Daoy (cell line): ENCODE measurements at regions not wholly inside any gene's neighbourhood (a gene's known extent, or its start where the extent isn't known, plus 50 kb on each side); places are given as distances from the start of the nearest gene placed in this dataset.
"Not testable (repeated sequence)": the region's sequence is repeated elsewhere in the genome, so short reads cannot be mapped to it uniquely, and the experiment has no call there.

ENCODE experiments used
- DNase-seq: peaks from one replicate; pipeline ENCODE4 v3.0.0-alpha.2; 2015; ENCODE audit warnings: low read depth

DNA sequence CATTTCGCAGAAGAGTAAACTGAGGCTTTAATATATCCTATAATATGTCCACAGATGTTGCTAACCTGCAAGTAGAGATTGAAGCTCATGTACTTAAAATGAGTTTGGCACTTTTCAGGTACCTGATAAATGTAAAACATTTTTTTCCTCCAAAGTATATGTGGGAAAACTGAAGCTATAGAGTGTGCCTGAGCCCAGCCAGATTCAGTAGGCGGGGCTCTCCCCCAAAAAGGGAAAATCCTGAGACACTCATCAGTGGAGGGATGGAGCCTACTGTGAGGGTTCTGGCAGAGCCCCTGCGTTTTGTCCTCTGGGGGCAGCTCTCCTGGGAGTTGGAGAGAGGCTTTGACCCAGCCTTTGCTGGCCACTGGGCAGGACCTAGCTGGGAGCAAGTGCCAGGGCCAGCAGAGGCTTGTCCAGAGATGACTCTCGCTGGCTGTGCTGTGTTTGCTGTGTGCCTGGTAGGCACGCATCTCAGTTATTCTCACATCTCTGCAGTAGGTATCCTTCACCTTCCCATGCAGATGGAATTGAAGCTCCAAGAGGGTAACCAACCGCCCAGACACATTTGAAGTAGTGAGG lies 81.1 kb upstream of the SPRY4 start:
- DNase-seq, result no peak

GRCh38 chr5:142405023-142405422 lies 80.2 kb upstream of the SPRY4 start:
- DNase-seq, result no peak

DNA sequence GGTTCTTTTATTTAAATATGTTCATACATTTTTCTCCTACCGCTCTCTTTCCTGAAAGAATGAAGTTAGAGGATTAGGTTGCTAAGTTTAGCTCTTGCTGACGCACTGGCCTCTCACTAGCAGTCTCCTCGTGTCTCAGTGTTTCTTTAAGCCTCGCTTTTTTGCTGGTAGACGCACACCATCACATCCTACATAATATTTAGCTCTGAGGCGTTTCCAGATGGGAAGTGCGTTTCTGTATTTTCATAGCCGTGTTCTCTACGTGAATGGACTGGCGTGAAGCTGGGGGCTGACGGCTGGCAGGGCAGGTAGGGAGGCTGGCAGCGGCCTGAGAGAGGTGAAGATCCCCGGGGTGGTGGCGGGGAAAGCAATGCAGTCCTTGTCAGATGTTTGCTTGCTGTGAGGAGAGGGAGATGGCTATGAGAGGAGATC lies 79.2 kb upstream of the SPRY4 start:
- DNase-seq, result no peak

- DNase-seq, result no peak
Observed at GRCh38 chr5:142403583-142403982, 78.8 kb upstream of the SPRY4 start.

DNA sequence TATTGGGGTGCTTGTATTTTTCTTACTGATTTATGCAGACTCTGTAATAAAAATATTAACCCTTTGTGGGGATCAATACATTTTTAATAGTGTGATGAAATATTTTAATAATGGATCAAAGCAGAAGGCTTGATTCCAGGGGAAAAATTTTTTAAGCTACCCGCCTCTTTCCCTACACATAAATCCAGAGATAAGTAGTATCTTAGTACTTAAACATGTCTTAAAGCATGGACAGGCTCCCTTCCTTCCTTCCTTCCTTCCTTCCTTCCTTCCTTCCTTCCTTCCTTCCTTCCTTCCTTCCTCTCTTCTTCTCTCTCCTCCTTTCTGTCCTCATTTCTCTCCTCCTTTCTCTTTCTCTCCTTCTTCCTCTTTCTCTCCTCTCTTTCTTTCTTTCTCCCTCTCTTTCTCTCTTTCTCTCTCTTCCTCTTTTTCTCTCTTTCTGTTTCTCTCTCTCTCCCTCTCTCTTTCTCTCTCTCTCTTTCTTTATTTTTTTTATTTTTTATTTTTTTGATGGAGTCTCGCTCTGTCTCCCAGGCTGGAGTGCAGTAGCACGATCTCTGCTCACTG lies 78.0 kb upstream of the SPRY4 start:
- no peak for DNase-seq

DNA sequence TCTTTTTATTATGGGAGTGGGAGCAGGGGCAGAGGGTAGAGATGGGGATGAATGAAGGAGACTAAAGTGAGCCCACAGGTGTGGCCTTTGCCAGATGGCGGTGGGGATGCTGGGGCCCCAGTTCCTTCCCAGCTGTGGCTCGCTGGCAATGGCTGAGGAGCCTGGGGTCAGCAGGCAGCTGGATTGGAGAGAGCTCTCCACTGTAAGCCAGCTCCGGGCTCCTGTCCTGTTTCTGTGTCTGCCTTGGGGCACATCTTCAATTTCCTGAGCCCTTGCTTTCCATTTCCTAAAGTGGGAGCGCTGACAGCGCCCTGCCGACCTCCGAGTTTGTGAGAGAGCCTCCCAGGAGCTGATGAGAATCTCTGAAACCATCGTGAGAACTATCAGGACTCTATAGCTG lies 75.6 kb upstream of the SPRY4 start:
- DNase-seq, result no peak

- DNase-seq, result no peak
Observed at GRCh38 chr5:142399891-142400290, 75.1 kb upstream of the SPRY4 start.

DNA sequence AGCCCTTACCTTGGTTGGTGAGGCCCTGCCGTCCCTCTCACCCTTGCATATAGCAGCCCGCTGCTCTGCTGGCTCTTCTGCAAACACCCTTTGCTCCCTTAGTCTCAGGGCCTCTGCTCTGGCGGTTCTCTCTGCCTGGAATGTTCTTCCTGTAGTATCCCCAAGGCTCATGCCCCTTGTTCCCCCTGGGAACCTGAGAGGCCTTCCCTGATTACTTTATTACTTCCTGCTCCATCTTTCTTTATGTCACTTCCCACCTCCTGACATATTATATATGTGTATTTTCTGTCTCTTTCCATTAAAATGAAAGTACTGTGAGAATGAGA lies 73.9 kb upstream of the SPRY4 start:
- DNase-seq, result no peak

- not testable (repeated sequence) for DNase-seq
Observed at GRCh38 chr5:142398011-142398729, 73.3 kb upstream of the SPRY4 start.

DNA sequence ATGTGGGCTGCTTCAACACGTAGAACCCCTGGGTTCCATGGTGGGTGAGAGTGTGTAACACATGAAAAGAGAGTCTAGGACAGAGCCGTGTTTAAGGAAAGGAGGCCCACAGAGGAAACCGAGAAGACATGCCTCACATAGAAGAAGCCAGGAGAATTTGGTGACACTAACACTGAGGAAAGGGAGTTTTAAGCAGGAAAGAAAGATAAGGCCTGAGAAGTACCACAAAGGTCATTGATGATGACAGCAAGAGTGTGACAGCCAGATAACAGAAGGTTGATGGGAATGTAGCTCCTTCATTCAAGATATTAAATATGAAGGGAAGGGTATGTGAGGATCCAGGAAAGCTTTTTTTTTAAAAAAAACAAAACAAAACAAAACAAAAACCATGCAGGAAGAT lies 72.4 kb upstream of the SPRY4 start:
- DNase-seq, result no peak

DNA sequence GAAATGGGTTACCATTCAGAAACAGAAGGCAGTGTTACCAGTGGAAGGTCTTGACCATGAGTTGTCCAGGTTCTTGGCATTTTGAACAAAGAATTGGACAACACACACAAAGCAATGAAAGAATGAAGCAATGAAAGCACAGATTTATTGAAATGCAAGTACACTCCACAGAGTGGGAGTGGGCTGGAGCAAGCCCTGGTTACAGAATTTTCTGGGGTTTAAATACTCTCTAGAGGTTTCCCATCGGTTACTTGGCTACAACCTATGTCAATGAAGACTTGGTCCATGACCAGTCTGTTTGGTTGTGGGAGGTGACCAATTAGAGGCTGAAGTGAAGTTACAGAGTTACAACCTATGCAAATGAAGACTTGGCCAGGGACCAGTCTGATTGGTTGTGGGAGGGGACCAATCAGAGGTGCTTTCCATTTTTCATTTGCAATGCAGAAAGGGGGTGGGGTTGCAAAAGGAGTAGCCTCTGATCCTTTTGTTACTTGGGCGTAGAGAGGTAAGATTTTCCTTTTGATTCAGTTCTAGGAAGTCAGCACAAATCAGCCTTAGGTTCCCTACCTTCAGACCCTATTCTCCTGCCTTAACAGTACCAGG lies 71.7 kb upstream of the SPRY4 start:
- no peak for DNase-seq

DNA sequence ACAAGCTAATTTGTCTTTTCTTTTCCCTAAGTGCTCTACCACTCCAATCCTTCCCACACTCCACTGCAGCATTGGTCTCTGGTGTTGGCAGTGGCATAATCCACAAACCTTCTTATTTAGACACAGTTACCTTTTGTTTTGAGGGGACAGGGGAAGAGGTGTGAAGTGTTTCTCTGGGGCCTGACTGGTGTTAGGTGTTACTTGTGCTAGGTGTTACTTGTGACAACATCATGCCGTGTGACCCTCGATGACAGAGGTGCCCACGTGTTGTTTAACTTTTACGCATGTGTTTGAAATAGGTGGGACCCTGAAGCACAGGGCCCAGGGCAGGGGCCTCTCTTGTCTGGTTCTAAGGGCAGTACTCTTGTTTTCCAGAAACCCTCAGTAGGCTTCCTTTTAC lies 70.5 kb upstream of the SPRY4 start:
- DNase-seq, result no peak

DNA sequence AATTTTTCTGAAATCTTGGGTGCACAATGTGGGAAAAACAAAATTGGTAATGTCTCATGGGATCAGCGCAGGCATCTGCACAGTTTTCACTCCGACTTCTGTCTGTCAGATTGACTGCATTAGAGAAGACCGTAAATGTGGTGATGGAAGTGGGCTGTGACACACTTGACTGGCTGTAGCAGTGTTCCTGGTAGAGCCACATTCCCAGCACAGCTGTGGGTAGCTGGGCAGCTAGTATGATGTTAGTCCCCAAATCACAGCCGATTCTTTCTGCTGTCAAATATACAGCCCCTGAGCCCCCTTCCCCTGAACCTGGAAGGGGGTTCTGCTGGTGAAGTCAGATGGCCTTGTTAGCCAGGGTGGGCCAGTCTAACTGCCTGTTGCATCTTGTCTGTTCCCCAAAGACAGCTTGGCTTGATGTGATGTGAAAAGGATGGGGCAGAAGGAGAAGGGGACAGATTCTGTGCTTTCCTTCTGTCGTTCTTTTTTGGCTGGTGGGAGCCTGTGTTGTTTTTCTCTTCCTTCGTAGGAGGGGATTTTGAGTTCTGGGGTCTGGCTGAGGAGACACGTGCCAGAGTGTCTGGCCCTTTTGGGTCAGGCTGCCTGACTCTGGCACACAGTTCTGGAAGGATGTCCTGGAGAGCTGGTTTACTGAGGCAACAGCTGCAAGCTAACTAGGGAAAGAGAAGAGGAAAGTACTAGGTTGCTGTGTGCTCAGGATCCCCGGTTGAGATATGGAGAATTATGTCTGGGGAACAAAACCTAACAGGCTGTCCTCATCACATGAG lies 66.4 kb upstream of the SPRY4 start:
- DNase-seq, result no peak

DNA sequence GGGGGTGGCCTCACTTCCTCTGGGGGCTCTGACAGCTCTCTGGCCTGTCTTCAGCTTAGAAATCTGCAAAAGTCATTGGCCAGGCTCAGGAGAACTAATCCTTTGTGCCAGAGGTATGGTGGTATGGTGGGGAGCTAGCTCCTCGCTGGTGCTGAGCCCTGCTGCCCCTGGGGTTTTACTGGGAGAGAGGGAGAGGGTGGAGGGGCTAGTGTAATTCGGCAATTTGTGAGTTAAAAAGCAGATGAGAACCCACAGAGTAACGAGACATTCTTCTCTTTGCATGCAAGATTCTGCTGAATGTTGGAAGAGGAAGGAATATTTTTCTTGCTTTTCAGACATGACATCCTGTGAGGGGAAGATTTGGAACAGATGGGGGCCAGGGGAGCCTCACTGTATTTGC lies 65.5 kb upstream of the SPRY4 start:
- no peak for DNase-seq

DNA sequence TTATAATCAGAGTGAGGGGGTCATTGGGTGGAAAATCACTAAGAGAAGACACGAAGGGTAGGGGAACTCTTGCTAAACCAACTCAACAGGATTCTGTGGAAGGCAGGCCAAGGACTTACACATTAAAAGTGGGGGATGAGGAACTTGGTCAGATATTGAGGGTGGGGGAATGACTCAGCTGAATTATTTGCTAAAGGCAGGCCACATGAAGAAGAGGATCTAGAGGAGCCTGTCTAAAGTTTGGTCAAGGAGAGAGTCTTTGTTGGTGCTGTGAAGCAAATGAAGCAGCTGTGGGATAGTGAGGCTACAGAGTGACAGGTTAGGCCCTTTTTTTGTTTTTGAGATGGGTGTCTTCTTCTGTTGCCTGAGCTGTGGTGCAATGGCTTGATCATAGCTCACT lies 63.9 kb upstream of the SPRY4 start:
- DNase-seq, result no peak

- DNase-seq, result no peak
Observed at GRCh38 chr5:142387024-142387682, 62.3 kb upstream of the SPRY4 start.

DNA sequence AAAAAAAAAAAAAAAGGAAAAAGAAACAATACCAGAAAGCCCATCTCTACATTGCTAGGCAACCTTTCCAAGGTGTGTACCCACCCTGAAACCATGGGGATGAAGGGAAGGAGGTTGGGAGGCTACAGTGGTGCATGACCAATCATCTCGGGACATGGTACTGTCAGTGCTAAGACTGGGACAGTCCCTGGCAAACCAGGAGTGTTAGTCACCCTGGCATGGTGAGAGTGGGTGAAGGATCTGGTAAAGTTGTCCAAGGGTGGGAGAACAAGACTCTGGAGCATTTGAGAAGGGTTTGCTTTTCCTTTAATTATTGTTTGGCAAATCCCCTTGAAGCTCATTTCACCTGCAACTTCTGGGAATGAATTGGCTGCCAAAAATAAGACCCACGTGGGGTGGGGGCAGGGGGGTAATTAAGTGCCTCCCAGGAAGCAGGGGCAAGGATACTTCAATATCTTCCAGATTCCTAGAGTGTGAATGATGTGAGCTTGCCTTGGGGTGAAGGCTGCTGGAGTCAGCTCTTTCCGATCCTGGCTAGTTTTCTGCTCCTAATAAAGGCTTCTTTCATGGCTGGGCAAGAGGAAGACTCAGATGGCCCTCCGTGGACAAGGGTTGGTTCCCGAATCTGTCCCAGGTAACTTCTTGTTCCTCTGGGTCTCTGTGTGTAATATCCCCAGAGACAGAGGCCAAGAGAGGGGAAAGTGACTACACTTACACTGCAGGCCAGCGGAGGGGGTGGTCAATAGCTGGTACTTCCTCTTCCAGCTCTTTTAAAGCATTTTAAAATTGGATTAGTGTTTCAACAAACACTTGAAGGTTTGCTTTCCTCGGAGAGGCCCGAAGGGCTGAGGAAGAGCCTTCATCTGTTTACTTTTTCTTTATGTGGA lies 61.6 kb upstream of the SPRY4 start:
- peak; percentile 18 for DNase-seq

- peak; percentile 35 for DNase-seq
Observed at GRCh38 chr5:142385194-142385593, 60.4 kb upstream of the SPRY4 start.

GRCh38 chr5:142384014-142384413 lies 59.2 kb upstream of the SPRY4 start:
- DNase-seq, result no peak

DNA sequence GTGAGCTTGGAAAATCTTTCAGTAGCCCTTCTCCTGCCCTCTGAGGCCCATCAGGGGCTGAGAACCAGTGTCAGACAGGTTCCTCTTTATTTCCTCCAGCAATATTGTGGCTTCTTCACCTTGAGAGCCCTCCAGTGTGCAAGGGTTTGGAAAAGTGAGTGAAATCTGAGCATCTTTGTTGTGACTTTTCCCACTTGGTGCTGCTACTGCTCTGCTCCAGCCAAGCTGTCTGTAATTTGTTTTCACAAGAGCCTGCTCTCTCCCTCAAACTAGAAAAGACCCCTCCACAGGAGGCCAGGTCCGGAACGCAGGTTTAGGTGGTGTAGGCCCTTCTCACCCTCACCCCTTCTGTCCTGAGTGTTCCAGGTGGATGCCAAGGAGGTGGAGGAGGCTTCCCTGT lies 57.4 kb upstream of the SPRY4 start:
- no peak for DNase-seq
